CD4-positive, alpha-beta T cell treated with Interferon alpha-2 for 1 hour (primary cell): ENCODE measurements at regions not wholly inside any gene's neighbourhood (a gene's known extent, or its start where the extent isn't known, plus 50 kb on each side); places are given as distances from the start of the nearest gene placed in this dataset.

ENCODE experiments used
- DNase-seq, 2 donors: peaks; one replicate each; pipeline ENCODE4 v3.0.0-alpha.2; 2020 to 2022

- no peak for DNase-seq
Measured at GRCh38 chr18:4636967-4637366, 181.9 kb upstream of the DLGAP1 start.

- no peak for DNase-seq
Measured at GRCh38 chr18:4631239-4631638, 176.1 kb upstream of the DLGAP1 start.

GRCh38 chr18:4605212-4605611 is 150.1 kb upstream of the DLGAP1 start:
- no peak for DNase-seq

DNA sequence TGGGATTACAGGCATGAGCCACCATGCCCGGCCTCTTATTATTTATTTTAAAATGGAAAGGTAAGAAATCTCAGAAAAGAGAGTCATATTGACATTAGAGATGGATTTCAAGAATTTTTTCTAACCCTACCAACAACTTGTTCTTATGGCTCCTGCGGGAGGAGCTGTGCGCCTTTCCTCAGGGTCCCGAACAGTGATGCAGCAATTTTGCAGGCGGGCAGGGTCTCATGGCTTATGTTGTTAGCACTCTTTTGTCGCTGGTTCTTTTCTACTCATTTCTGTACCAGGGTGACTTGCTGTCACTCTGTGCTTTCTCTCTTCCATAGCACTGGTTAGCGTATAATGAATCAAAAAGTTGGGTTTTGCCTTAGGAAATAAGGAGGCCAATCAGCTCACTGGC is 148.8 kb upstream of the DLGAP1 start:
- no peak for DNase-seq

- no peak for DNase-seq
Measured at GRCh38 chr18:4599312-4599711, 144.2 kb upstream of the DLGAP1 start.

GRCh38 chr18:4597301-4597700 is 142.2 kb upstream of the DLGAP1 start:
- no peak for DNase-seq

GRCh38 chr18:4593895-4594294 is 138.8 kb upstream of the DLGAP1 start:
- DNase-seq: no peak

- DNase-seq: no peak
Measured at GRCh38 chr18:4593459-4593858, 138.4 kb upstream of the DLGAP1 start.

DNA sequence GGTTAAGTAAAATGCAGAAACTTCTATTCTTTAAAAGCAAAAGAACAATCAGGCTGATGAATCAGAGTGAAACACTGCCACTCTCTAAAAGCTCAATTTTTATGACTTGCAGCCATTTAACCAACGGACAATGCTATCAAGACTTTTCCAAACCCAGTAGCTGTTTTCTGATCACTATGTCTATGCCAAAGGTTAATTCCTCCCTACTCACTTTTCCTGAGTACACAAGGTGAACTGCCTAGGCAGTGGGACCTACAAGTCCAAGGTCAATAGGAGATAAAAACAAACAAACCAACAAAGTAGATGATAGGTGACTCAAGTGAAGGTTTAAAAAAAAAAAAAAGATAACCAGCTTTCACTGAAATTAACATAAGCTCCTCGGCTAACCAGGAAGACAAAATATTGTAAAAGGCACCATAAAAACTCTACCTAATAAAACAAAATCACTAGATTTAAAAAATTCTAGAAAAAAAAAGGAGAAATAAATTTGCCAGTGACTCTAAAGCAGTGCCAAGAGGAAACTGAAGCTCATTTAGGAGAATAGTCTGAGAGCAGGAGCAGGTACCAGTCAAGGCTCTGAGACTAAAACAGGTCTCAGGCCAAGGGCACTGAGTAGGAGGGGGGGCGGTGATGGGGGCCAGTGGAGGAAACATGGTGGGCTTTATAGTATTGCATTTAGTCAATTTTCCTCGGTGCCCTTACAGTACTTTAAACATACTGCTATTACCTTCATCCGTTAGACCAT is 134.1 kb upstream of the DLGAP1 start:
- no peak for DNase-seq

GRCh38 chr18:4587204-4587603 is 132.1 kb upstream of the DLGAP1 start:
- no peak for DNase-seq

GRCh38 chr18:4586731-4587130 is 131.6 kb upstream of the DLGAP1 start:
- DNase-seq: no peak

GRCh38 chr18:4582431-4583335 is 127.6 kb upstream of the DLGAP1 start:
- no peak for DNase-seq

DNA sequence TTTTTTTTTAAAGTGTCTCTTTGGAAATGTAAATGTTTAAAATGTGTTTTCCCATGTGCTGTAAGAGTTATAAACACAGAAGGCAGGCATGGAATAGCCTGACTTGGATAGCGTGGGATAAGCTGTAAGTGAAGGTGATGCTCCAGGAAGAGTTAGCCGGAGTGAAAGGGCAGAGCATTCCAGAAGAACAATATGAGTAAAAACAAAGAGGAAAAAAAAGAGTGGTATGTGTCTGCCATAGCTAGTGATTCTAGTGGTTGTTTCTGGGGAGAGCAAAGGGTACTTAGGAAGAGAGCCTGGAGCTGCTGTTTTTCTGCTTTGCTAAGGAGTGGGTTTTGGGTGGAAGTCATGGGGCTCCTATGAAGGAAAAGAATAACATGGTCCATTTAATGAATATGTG is 126.9 kb upstream of the DLGAP1 start:
- no peak for DNase-seq

DNA sequence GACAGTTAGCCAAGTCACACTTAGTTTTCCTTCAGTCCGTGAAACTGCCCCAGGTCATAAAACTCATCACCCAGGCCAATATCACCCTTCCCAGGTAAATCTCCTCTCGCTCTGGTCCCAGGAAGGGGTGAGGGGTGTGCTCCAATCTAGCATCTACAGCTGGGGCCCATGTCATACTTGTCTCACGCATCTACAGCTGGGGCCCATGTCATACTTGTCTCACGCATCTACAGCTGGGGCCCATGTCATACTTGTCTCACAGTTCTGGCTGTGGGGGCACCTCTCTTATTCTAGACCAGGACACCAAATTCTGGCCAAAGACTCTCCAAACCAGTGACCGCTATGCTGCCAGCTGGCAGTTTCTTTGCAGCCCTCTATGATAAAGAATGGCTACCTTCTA is 123.3 kb upstream of the DLGAP1 start:
- no peak for DNase-seq

DNA sequence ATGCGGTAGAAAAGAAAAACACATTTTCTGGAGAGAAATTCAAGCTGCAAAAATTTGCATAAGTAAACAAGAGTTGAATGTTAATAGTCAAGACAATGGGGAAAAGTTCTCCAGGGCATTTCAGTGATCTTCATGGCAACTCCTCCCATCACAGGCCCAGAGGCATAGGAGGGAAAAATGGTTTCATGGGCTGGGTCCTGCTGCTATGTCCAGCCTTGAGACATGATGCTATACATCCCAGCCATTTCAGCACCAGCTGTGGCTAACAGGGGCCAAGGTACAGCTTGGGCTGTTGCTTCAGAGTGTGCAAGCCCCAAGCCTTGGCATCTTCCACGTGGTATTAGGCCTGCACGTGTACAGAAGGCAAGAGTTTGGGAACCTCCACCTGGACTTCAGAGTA is 118.6 kb upstream of the DLGAP1 start:
- DNase-seq: no peak

GRCh38 chr18:4557502-4557901 is 102.4 kb upstream of the DLGAP1 start:
- DNase-seq: no peak

GRCh38 chr18:4551001-4551360 is 95.9 kb upstream of the DLGAP1 start:
- no peak for DNase-seq

- DNase-seq: no peak
Measured at GRCh38 chr18:4549164-4549872, 94.2 kb upstream of the DLGAP1 start.

- no peak for DNase-seq
Measured at GRCh38 chr18:4547126-4547525, 92.0 kb upstream of the DLGAP1 start.

- DNase-seq: no peak
Measured at GRCh38 chr18:4544142-4544541, 89.0 kb upstream of the DLGAP1 start.

DNA sequence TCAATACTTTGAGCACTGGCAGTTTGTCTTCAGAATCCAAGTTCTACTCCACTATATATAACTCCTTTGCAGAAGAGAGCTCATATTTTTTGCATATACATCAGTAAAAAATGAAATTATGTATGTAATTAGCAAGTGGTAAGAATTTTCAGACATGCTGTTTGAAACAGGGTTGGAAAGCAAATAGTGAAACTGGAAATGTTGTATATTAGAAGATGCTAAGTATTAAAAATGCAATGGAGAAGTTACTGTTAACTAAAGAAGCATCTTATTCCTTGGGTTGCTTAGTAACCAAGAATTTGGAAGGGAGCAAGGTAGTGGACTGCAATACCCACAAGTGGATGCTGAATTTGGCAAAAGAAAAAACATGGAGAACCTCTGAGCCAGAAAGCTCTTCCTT is 88.6 kb upstream of the DLGAP1 start:
- no peak for DNase-seq

DNA sequence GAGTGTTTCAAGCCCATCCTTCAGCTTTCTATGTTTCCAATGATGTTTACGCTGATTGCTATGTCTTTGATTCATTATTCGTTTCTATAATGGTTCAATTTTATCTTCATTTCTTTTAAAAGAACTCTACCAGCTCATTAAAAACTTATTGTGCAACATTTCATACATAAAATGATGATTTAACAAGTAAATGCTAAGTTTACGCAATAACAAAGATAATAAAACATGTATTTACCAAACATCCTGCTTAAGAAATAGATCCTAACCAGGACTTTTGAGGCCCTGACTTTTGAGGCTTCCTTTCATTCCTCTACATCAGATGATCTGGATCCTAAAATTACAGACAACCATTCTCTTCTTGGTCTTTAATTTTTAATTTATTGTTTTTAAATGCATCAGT is 86.5 kb upstream of the DLGAP1 start:
- no peak for DNase-seq

DNA sequence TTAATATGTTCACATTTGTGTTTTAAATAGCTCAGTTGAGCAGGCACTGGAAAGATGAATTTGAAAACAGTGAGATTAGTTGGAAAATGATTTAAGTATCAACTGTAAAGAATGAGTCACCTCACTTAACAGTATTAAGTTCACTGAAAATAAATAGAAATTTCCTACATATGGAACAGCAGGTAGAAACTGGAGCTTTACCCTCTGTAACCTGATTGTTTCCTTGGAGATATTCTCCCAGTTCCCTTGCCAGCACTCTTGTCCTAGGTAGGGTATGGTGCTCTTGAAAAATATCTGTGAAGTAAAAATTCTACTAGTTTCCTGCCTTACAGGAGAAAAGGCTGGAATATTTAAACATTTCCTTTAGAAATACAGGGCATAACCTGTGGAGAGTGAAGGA is 81.3 kb upstream of the DLGAP1 start:
- no peak for DNase-seq

- no peak for DNase-seq
Measured at GRCh38 chr18:4528405-4528804, 73.3 kb upstream of the DLGAP1 start.
